Panc1 (cell line): ENCODE measurements at regions not wholly inside any gene's neighbourhood (a gene's known extent, or its start where the extent isn't known, plus 50 kb on each side); places are given as distances from the start of the nearest gene placed in this dataset.

Experiments
- ATAC-seq: fragments of 200-7000 bp; cut with Tn5 transposase; 2 replicates; pipeline ENCODE4 v1.9.1; 2020; ENCODE audit warnings: mild to moderate bottlenecking, moderate library complexity
- BruUV-seq: library from RNA; stranded (reverse); fragments of 400-500 nt; replicated peaks from 2 replicates; lab custom pipeline; 2021; lab: Mats Ljungman, UMichigan
- CTCF ChIA-PET: fragments of 300-600 bp; sonication (Branson Sonifier 250); formaldehyde crosslinking; loops from one replicate; lab custom pipeline; 2022; ENCODE audit warnings: antibody characterized with exemption; lab: Charles Lee
- POLR2A ChIA-PET: fragments of 300-600 bp; sonication (Branson Sonifier 250); formaldehyde crosslinking; loops from one replicate; lab custom pipeline; 2022; ENCODE audit warnings: antibody characterized with exemption; lab: Charles Lee
- DNase-seq: peaks from one replicate; pipeline ENCODE4 v3.0.0-alpha.2; 2010; ENCODE audit warnings: low read depth, low spot score
- H3K27ac ChIP-seq: 2 replicates; pipeline ENCODE4 v1.5.1; 2011; ENCODE audit warnings: mild to moderate bottlenecking, low read length, inconsistent platforms
- H3K27me3 ChIP-seq: fragments of 200-500 bp; sonication (Bioruptor generic); 2 replicates; pipeline ENCODE4 v1.6.0; 2014; ENCODE audit warnings: low read length, inconsistent platforms; ENCODE audit not compliant: control insufficient read depth, insufficient read depth
- H3K36me3 ChIP-seq: fragments of 200-500 bp; sonication (Bioruptor generic); 2 replicates; pipeline ENCODE4 v1.5.1; 2014; ENCODE audit warnings: inconsistent platforms, mild to moderate bottlenecking, low read length, moderate library complexity; ENCODE audit not compliant: control insufficient read depth, insufficient read depth
- H3K4me1 ChIP-seq: 2 replicates; pipeline ENCODE4 v1.5.1; 2011; ENCODE audit warnings: inconsistent platforms, mild to moderate bottlenecking, low read length, moderate library complexity; ENCODE audit not compliant: control insufficient read depth, insufficient read depth
- H3K4me3 ChIP-seq, 2 experiments: 2 replicates each; pipeline ENCODE4 v1.5.1; 2011 to 2012; ENCODE audit warnings: low read depth in 2 of 2, low read length in 2 of 2, mild to moderate bottlenecking in 2 of 2, inconsistent platforms in 1 of 2, moderate library complexity in 1 of 2
- H3K9me3 ChIP-seq: fragments of 200-500 bp; sonication (Bioruptor generic); 2 replicates; pipeline ENCODE4 v1.5.1; 2014; ENCODE audit warnings: low read depth, mild to moderate bottlenecking, inconsistent platforms, low read length, moderate library complexity; ENCODE audit not compliant: control insufficient read depth, insufficient read depth
- CTCF ChIP-seq: fragments of 450-650 bp; IDR thresholded peaks from 2 replicates; pipeline ENCODE4 v1.5.1; 2017; ENCODE audit warnings: mild to moderate bottlenecking
- POLR2AphosphoS5 ChIP-seq: IDR thresholded peaks from 2 replicates; pipeline ENCODE4 v1.6.1; 2012; ENCODE audit warnings: mild to moderate bottlenecking, low read depth, low read length, moderate library complexity
- REST ChIP-seq, 2 experiments: IDR thresholded peaks; 2 replicates each; pipeline ENCODE4 v1.6.1; 2011 to 2012; ENCODE audit warnings: low read depth in 2 of 2, control low read depth in 1 of 2, low read length in 1 of 2, mild to moderate bottlenecking in 1 of 2, moderate library complexity in 1 of 2; ENCODE audit not compliant: insufficient read depth in 1 of 2
- SIN3A ChIP-seq: IDR thresholded peaks from 2 replicates; pipeline ENCODE4 v1.6.1; 2012; ENCODE audit warnings: low read depth, mild to moderate bottlenecking, low read length, moderate library complexity, borderline replicate concordance; ENCODE audit not compliant: insufficient read depth
- TCF7L2 ChIP-seq: IDR thresholded peaks from 2 replicates; pipeline ENCODE4 v1.6.1; 2011; ENCODE audit warnings: mild to moderate bottlenecking, low read depth, low read length, inconsistent platforms
- in situ Hi-C: cut with HindIII; loops from 2 replicates; pipeline ENCODE4 v1.10.0; 2016; ENCODE audit warnings: low sequenced_read_pairs, low pct_unique_long_range_greater_than_20kb
- intact Hi-C: fragments of 100-400 bp; cut with micrococcal nuclease; formaldehyde crosslinking; loops from one replicate; pipeline ENCODE4 v1.10.0; 2022; ENCODE audit not compliant: unreplicated experiment

- CTCF ChIA-PET = no interaction called here
- DNase-seq (no peak), ATAC-seq (no peak)
- Histone ChIP-seq H3K4me3 (no peak overlapping the region), H3K4me1 (no peaks in the 10 kb centered on the region), H3K36me3 (no peaks in the 10 kb centered on the region), H3K27me3 (no peaks in the 10 kb centered on the region), H3K9me3 (no peaks in the 10 kb centered on the region), H3K27ac (no peak overlapping the region)
- POLR2A ChIA-PET = no interaction called here
- TF ChIP-seq TCF7L2 (no peak), SIN3A (no peak), CTCF (no peak), POLR2AphosphoS5 (no peak), REST (IDR thresholded peaks at IDR 0.05; ENCODE audit: insufficient read depth in 1 of 2, low read depth in 2 of 2, low read length in 1 of 2) (no peak)
- intact Hi-C loops = no loop called here
- in situ Hi-C loops = no loop called here
- BruUV-seq = no TSS peak
Observed at GRCh38 chr14:98816195-98816594, 455.8 kb downstream of the BCL11B start.

DNA sequence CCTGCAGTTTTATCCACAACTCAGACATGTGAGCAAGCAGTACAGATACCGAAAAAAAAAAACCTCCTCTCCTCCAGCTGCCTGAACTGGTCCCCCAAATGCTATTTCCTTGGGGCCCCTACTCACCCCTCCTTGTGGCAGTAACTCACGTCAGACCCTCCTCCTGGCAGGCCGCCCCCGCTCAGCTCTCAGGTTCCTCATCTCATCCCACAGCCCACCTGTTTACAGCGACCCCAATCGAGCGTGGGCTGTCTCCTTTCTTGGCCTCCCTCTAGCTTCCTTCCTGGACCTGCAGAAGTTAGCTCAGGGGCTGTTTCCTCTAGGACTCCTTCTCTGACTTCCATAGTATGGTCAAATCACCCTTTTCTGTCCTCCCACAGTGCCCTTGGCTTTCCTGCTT is 455.3 kb downstream of the BCL11B start:
- BruUV-seq = no TSS peak

More for the DNA sequence above, 455.3 kb downstream of the BCL11B start:
- DNase-seq = no peak
- no peak for ATAC-seq
- intact Hi-C loops = no loop called here
- H3K4me1 ChIP-seq = no peaks in the 10 kb centered on the region
- H3K36me3 ChIP-seq = no peaks in the 10 kb centered on the region
- in situ Hi-C loops = no loop called here
- no peaks in the 10 kb centered on the region for H3K9me3 ChIP-seq
- H3K27me3 ChIP-seq = no peaks in the 10 kb centered on the region
- POLR2A ChIA-PET = no interaction called here
- no peak overlapping the region for H3K4me3 ChIP-seq
- H3K27ac ChIP-seq = no peak overlapping the region
- TF ChIP-seq TCF7L2 (no peak), SIN3A (no peak), POLR2AphosphoS5 (no peak), REST (IDR thresholded peaks at IDR 0.05; ENCODE audit: insufficient read depth in 1 of 2, low read depth in 2 of 2, low read length in 1 of 2) (no peak), CTCF (no peak)
- CTCF ChIA-PET = no interaction called here
